HG03064 (cell line): ENCODE measurements at regions not wholly inside any gene's neighbourhood (a gene's known extent, or its start where the extent isn't known, plus 50 kb on each side); places are given as distances from the start of the nearest gene placed in this dataset.

Source experiments
- ATAC-seq: cut with Tn5 transposase; IDR thresholded peaks from one replicate; pipeline ENCODE4 v1.9.1; 2021; ENCODE audit warnings: low read depth; ENCODE audit not compliant: unreplicated experiment

DNA sequence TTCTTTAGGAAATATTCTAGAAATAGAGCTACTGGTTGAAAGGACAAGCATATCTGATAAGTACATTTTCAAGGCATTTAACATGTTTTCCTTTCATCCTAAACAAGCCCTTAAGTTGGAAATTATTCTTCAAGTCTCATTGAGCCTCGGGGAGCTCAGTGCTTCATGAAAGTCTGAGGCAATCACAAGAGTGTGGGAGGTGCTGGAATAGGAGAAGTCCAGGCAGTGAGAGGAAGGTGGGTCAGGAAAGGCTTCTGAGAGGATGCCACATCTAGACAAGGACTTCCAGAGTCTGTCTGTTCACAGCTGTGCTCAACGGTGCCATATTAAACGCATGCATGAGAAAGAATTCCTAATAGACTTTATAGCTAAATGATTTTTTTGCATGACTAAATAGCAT is 69.8 kb downstream of the CD83 start:
- no peak for ATAC-seq

DNA sequence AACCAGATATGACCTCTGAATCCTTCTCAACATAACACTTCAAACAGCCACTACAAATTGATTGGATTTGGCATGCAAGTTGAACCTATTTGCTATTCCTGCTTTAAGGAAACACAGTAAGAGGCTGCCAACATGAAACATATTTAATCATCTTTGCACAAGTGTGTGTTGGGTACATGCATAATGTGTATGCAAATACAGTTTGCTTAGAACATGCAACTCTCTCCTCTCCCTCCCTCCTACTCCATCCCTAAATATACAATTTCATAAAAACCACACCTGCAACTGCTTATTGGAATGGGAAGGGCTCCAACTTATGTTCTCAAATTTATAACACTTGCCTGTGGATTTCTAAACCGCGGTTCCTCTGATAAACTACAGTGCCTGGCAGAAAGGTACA is 71.5 kb downstream of the CD83 start:
- no peak for ATAC-seq

DNA sequence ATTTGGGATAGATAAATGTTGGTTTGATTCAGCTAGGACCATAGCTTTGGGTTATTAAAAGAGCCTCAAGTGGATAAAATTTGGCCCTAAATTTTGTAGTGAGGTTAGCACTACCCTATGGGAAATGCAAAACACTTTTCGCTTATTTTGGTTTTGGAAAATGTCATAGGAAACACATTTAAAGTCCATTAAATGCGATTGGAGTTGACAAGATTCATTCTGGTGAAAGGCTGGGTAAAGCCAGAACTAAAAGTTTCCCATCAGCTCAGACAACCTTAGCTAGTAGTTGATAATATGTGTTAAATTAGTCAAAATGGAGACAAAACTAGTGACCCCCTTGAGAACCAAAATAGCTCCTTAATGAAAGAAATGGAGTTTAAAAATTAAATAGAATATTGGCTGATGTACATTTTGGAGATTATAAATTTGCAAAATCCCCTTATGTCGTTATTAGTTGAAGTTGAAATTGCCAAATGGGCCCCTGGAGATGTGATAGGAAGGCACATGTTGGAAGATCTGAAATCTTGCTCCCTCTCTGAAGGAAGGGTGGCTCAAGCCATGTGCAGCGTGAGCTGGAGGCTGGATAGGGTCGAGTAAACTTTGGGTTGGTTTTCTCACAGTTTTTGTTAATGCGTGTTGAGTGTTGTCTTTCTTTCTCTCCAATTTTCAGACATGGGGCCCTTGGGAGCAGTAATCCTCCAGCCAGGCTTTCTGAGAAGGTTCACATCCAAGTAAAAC is 72.8 kb downstream of the CD83 start:
- ATAC-seq: no peak

DNA sequence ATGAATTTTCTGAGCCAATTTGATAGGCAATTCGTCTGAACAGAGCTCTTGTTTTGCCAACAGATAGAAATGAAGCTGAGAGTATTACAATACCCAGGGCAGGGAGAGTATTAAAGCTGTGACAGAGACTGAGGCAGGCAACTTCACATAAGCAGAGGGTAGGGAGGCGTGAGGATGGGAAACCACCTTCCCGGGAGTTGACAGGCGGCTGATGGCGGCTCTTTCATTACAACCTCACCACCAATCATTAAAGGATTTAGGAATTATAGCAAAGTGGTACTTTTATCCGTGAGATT is 73.3 kb downstream of the CD83 start:
- no peak for ATAC-seq

DNA sequence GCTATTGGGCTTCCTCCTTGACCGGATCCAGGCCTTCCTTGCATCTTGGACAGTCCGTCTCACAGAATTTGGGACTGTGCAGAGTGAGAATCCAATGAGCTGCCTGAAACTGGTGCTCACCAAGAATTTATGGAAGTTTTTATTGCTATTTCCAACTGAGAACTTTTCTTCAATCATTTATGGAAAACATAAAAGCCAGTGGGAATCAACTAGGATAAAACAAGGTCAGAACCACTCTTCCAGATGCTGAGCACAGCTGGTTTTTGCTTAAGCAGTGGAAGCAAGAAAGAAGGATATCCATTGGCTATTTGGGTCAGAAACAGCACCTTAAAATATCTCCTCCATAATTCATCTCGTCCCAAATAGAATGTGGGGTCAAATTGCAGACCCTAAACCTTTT is 74.2 kb downstream of the CD83 start:
- ATAC-seq: no peak

- ATAC-seq: no peak
These were observed 74.7 kb downstream of the CD83 start for GRCh38 chr6:14192216-14192788.

DNA sequence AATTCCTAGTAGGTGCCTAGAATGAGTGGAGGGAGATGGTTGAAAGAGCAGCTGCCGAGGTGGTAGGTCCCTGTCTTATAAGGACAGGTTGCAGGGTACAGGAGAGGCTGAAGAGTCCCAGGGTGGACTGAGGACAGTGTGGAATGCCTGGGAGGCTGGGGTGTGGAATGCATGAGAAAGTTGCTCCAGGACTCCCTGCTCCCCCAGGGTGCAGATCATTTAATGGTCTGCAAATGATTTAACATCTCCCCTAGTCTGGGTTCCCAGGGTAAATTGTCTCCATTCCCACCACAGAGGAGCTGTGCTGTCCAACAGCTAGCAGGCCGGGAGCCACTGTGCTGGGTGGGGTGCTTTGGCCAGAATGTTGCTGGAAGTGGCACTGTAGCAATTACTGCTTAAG is 76.0 kb downstream of the CD83 start:
- no peak for ATAC-seq

DNA sequence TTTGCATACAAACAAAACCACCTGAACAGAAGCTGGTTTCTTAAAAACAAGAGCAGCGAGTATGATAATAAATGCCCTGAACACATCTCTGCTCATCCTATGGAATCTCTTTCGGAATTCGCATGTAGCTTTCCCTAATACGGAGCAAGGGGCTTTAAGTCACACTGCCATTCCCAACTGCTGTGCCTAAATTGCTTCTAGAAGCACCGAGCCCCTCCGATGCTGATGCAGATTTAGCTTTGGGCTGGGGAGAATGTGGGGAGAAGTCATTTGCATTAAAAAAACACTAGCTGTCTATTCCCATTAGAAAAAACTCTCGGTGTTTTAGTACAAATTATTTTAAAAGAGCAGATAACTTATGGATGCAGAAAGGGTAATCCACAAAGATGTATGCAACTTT is 76.9 kb downstream of the CD83 start:
- ATAC-seq: no peak

- ATAC-seq: no peak
These were observed 77.4 kb downstream of the CD83 start for GRCh38 chr6:14194976-14195375.

DNA sequence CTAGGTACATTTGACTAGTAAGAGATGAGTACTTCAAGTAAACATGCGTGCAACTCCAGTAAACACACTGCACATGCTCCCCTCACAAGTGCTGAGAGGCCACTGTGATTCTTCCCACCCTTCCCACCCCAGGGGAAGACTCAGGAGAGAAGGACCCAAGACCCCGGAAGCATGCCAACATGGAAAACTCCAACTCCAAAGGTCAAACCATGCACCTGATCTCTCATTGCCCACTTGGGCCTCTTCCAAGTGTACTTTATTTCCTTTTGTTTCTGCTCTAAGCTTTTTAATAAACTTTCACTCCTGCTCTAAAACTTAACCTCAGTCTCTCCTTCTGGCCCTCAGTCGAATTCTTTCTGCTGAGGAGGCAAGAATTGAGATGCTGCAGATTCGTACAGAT is 78.5 kb downstream of the CD83 start:
- ATAC-seq: no peak

GRCh38 chr6:14197118-14197517 is 79.5 kb downstream of the CD83 start:
- ATAC-seq: no peak

GRCh38 chr6:14200047-14200446 is 82.5 kb downstream of the CD83 start:
- ATAC-seq: no peak

GRCh38 chr6:14202947-14203346 is 85.4 kb downstream of the CD83 start:
- no peak for ATAC-seq

DNA sequence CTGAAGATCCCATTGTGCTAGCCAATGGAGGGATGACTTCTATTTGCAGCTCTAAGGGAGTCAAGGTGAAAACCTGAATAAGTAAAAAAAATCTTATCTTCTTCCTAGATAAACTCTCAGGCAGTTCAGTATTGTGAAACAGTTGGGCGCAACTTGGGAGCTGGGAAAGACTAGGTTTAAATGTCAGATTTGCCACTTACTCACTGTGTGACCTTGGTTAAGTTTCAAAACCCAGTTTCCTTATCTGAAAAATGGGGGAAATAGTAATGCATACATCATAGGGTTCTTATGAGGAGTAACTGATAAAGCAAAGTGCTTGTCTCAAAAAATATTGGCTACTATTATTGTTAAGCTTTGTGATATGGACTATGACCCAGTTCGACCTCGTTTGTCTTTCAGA is 88.8 kb downstream of the CD83 start:
- ATAC-seq: no peak

GRCh38 chr6:14207448-14207847 is 89.9 kb downstream of the CD83 start:
- no peak for ATAC-seq

- no peak for ATAC-seq
These were observed 91.4 kb downstream of the CD83 start for GRCh38 chr6:14209000-14209399.

- ATAC-seq: no peak
These were observed 92.5 kb downstream of the CD83 start for GRCh38 chr6:14210077-14210476.

DNA sequence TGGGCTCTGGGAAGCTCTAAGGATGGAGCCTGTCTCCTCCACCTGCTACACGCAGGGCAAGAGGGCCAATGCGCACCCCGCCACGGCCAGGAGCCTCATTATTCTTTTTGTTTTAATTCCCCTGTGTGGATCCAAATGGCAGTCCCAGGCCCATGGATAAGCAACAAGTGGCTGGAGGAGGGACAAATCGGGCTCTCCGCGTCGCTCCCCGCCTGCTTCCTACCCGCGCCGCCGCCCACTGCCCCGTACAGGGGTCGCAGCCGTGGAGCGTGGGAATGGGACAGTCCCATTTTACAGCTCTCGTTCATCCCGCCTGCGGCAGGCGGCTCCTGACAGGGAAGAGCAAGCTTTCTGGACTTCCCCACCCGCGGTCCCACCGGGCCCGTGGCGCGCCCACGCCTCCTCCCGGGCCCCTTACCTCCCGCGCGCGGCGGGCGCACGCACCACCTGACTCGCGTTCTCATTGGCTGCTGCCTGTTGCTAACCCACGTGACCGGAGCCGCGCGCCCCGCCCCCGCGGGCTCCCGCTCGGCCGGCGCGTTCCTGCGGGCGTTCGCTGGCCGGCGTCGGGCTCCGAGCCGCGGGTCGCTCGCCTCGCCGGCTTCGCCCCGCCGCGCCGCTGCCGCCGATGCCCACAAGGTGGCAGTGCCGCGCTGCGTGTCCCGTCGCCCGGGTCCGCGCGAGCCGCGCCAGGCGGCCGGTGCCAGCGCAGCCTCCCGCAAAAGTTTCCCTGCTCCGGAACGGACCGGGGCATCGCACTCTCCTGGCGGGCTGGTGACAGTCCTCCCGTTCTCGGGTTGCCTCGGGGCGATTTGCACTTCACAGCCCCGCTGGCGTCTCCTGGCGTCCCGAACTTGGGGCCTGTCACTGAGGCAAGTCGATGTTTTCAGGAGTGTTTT is 93.3 kb downstream of the CD83 start:
- peak; percentile 89 for ATAC-seq

DNA sequence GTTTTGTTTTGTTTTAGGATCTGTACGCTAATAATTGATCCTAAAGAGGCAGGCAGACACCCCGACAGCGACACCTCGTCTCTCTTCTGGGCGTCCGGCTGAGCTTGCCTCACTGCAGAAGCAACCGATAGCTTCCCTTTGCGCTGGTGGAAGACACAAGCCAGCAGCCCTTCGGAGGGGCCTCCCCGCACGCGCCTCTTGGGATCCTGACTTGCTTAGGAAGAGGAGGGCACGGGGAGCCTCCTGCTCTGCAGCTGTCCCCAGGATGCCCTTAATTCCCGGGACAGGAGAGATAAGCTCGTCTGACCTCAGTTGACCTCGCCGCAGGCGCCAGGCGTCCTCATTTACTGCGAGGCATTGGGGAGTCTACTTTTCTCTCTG is 94.0 kb downstream of the CD83 start:
- ATAC-seq: peak; percentile 7

DNA sequence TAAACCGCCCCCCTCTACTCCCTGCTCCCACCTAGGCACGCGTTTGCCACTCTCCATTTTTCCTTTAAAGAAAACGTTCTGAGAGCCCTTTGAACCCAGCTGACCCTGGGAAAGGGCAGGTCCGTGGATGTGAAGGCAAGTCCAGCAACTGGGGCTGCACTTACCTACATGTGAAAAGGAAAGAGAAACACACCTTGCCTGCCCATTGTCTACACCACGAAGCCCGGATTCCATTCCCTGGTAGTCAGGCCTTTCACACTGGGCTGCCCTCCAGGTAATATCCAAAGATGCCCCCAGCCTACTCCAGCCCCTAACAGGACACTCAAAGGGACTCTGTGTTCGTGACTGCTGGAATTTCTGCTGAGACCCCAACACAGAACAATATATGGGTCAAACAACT is 94.4 kb downstream of the CD83 start:
- ATAC-seq: no peak

GRCh38 chr6:14212632-14213031 is 95.1 kb downstream of the CD83 start:
- ATAC-seq: no peak
